ENCODE measurements at regions not wholly inside any gene's neighbourhood (a gene's known extent, or its start where the extent isn't known, plus 50 kb on each side); places are given as distances from the start of the nearest gene placed in this dataset.

DNA sequence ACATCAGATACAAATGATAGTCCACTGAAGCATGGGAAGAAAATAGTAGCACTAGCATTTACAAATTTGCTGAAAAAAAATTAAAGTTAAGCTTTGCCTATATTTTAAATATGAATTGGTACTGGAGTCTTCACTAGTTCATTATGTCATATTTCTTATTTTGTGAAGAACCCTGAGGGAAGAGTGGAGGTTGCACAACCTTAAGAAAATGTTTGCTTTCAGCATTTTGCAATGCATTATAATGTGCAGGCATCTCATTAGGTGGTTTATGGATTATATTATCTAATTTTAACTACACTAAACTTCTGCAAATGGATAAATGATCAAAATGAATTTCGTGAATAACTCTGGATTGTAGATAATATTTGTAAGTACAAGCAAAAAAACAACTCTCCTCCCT is 390.8 kb upstream of the HS3ST5 start:
- DNase-seq = no peak
- Mint-ChIP-seq H3K4me1 (ENCODE audit: low read depth) (no peaks in the 10 kb centered on the region), H3K4me3 (no peak overlapping the region), H3K9me3 (peaks cover 28% of the 10 kb centered on the region), H3K27me3 (ENCODE audit: insufficient read depth) (no peaks in the 10 kb centered on the region), H3K36me3 (ENCODE audit: low read depth) (no peaks in the 10 kb centered on the region), H3K27ac (no peak overlapping the region)
- no peak for TF ChIP-seq CTCF (IDR thresholded peaks at IDR 0.05)

DNA sequence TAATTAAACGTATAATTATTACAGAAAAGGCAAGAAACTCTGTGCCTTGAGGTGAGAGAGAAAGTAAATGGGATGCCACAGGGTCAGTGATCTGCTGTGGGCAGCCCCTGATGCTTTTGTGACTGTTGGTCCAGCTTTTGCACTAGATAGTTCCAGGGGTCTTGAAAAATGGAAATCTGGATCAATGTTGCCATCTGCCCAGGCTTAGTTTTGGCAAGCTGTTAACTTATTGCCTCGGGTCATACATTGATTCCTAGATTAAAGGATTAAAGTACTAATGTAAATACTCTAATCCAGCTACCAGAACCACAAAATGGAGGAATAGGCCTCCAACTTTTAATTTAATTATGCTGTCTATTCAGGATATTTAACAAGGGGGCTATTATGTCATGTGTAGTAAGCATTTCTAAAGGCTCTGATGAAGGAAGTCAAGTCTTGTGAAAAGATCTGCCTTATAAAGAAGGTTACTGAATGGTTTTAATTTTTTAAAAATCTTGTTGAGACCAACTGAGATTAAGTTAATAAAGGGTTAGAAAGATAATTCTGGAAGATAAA is 376.0 kb upstream of the HS3ST5 start:
- Mint-ChIP-seq H3K27ac (no peak overlapping the region), H3K27me3 (ENCODE audit: insufficient read depth) (no peaks in the 10 kb centered on the region), H3K36me3 (ENCODE audit: low read depth) (no peaks in the 10 kb centered on the region; the same call in 1 of the 2 replicates), H3K4me1 (ENCODE audit: low read depth) (no peaks in the 10 kb centered on the region), H3K4me3 (no peak overlapping the region), H3K9me3 (peaks cover 23% of the 10 kb centered on the region)
- no peak for TF ChIP-seq CTCF (IDR thresholded peaks at IDR 0.05)
- no peak for DNase-seq

GRCh38 chr6:114718186-114718585 is 375.4 kb upstream of the HS3ST5 start:
- no peak for TF ChIP-seq CTCF (IDR thresholded peaks at IDR 0.05)
- Mint-ChIP-seq H3K4me3 (no peak overlapping the region), H3K27ac (no peak overlapping the region), H3K36me3 (ENCODE audit: low read depth) (no peaks in the 10 kb centered on the region; the same call in 1 of the 2 replicates), H3K27me3 (ENCODE audit: insufficient read depth) (no peaks in the 10 kb centered on the region), H3K4me1 (ENCODE audit: low read depth) (no peaks in the 10 kb centered on the region), H3K9me3 (peaks cover 29% of the 10 kb centered on the region)
- no peak for DNase-seq

- Mint-ChIP-seq H3K9me3 (peaks cover 43% of the 10 kb centered on the region), H3K27ac (no peak overlapping the region), H3K27me3 (ENCODE audit: insufficient read depth) (no peaks in the 10 kb centered on the region), H3K36me3 (ENCODE audit: low read depth) (no peaks in the 10 kb centered on the region; the same call in 1 of the 2 replicates), H3K4me1 (ENCODE audit: low read depth) (no peaks in the 10 kb centered on the region), H3K4me3 (no peak overlapping the region)
- TF ChIP-seq CTCF (IDR thresholded peaks at IDR 0.05) = no peak
- no peak for DNase-seq
These were observed 372.1 kb upstream of the HS3ST5 start for GRCh38 chr6:114714836-114715507.

DNA sequence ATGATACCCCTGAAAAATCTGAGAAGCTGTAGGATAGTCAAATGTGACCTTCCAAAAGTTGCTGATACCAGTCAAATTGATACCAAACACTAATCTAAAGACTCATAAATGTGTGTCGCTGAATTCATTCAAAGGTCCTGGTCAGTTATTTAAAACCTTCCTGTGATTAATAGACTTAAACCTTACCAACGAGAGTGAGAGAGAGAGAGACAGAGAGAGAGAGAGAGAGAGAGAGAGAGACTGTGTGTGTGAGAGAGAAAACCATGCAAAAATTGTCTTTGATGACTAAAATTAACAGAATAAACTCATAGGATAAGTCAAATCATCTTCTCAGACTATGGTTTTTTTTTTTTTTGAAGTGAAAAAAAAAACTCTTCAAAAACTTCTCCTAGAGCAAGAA is 370.9 kb upstream of the HS3ST5 start:
- H3K4me1 Mint-ChIP-seq (ENCODE audit: low read depth) = no peaks in the 10 kb centered on the region
- DNase-seq = no peak
- H3K4me3 Mint-ChIP-seq = no peak overlapping the region
- no peak overlapping the region for H3K27ac Mint-ChIP-seq
- H3K27me3 Mint-ChIP-seq (ENCODE audit: insufficient read depth) = no peaks in the 10 kb centered on the region
- H3K9me3 Mint-ChIP-seq = peaks cover 39% of the 10 kb centered on the region
- no peak for TF ChIP-seq CTCF (IDR thresholded peaks at IDR 0.05)
- no peaks in the 10 kb centered on the region; the same call in 1 of the 2 replicates for H3K36me3 Mint-ChIP-seq (ENCODE audit: low read depth)

All from HFFc6 (cell line).